Small intestine (tissue), 7 donors: ENCODE measurements at regions not wholly inside any gene's neighbourhood (a gene's known extent, or its start where the extent isn't known, plus 50 kb on each side); places are given as distances from the start of the nearest gene placed in this dataset.

Experiments
- DNase-seq, 2 donors: peaks; one replicate each; pipeline versions ENCODE4 v3.0.0 to v3.0.0-alpha.2; 2013
- FAIRE-seq: peaks from 2 replicates; lab custom pipeline; 2012; peaks lifted over from hg19 to GRCh38; lab: Jason Lieb, UNC
- H3K27ac ChIP-seq, 3 donors: one replicate each; pipeline ENCODE4 v1.5.1; 2013; ENCODE audit warnings: low read length in 2 of 3, mild to moderate bottlenecking in 2 of 3, control low read depth in 1 of 3, inconsistent platforms in 1 of 3, low read depth in 1 of 3, moderate library complexity in 1 of 3
- H3K27me3 ChIP-seq, 3 donors: one replicate each; pipeline ENCODE4 v1.6.1; 2013; ENCODE audit warnings: low read length in 3 of 3, inconsistent platforms in 1 of 3; ENCODE audit not compliant: control insufficient read depth in 3 of 3, insufficient read depth in 3 of 3
- H3K36me3 ChIP-seq, 3 donors: one replicate each; pipeline ENCODE4 v1.6.1; 2013; ENCODE audit warnings: low read length in 3 of 3, inconsistent platforms in 1 of 3, low read depth in 1 of 3, mild to moderate bottlenecking in 1 of 3, moderate library complexity in 1 of 3; ENCODE audit not compliant: control insufficient read depth in 3 of 3, insufficient read depth in 2 of 3
- H3K4me1 ChIP-seq, 3 donors: one replicate each; pipeline ENCODE4 v1.6.1; 2013; ENCODE audit warnings: low read length in 2 of 3, inconsistent platforms in 1 of 3, low read depth in 1 of 3, mild to moderate bottlenecking in 1 of 3, moderate library complexity in 1 of 3; ENCODE audit not compliant: control insufficient read depth in 3 of 3, insufficient read depth in 2 of 3
- H3K4me3 ChIP-seq, 3 donors: one replicate each; pipeline ENCODE4 v1.5.1; 2013; ENCODE audit warnings: low read length in 3 of 3, control low read depth in 1 of 3, inconsistent platforms in 1 of 3, low read depth in 1 of 3, mild to moderate bottlenecking in 1 of 3, moderate library complexity in 1 of 3
- H3K9me3 ChIP-seq, 2 donors: one replicate each; pipeline ENCODE4 v1.6.1; 2013; ENCODE audit warnings: low read depth in 1 of 2, low read length in 1 of 2; ENCODE audit not compliant: control insufficient read depth in 2 of 2, insufficient read depth in 1 of 2
- WGBS, 3 donors: extraction: QIAGEN DNeasy Blood & Tissue Kit; methylation state at CpG; one replicate each; pipeline ENCODE4 v1.1.7; 2013; 5-methylcytosine and 5-hydroxymethylcytosine counted together
- donor health status: healthy with polysubstance abuse.
- donor health status: control.
- donor health status: control.
- donor health status: Bipolar disorder and iron deficiency.
- donor health status: healthy.

DNA sequence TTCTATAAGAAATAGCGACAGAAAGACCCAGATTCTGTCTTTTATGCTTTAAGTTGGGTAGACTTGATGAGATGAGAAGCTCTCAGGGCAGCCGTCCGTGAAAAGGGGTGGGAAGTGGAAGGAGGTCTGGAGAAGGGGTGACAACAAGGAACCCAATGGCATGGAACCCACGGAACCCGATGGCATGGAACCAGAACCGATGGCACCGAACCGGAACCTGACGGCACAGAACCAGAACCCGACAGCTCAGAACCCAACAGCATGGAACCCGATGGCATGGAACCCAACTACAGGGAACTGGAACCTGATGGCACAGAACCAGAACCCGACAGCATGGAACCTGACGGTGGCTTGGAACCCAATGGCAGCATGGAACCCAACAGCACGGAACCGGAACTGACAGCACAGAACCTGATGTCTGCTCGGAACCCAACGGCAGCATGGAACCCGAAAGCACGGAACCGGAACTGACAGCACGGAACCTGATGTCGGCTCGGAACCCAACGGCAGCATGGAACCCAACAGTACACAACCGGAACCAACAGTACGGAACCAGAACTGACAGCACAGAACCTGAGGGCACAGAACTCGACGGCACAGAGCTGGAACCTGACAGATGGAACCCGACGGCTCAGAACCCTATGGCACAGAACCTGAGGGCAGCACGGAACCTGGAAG is 155.2 kb downstream of the TMEM18 start:
- Histone ChIP-seq H3K27ac (no peak overlapping the region), H3K4me1 (no peaks in the 10 kb centered on the region), H3K9me3 (peaks cover 0 to 9% of the 10 kb centered on the region in 2 donors), H3K4me3 (no peak overlapping the region), H3K36me3 (no peaks in the 10 kb centered on the region), H3K27me3 (peaks cover 0 to 2% (median 0%) of the 10 kb centered on the region in 3 donors)
- 96 to 97% (median 97%) methylated on average over 31 of the region's 31 CpGs for WGBS, 3 donors
- FAIRE-seq: no peak
- no peak for DNase-seq

DNA sequence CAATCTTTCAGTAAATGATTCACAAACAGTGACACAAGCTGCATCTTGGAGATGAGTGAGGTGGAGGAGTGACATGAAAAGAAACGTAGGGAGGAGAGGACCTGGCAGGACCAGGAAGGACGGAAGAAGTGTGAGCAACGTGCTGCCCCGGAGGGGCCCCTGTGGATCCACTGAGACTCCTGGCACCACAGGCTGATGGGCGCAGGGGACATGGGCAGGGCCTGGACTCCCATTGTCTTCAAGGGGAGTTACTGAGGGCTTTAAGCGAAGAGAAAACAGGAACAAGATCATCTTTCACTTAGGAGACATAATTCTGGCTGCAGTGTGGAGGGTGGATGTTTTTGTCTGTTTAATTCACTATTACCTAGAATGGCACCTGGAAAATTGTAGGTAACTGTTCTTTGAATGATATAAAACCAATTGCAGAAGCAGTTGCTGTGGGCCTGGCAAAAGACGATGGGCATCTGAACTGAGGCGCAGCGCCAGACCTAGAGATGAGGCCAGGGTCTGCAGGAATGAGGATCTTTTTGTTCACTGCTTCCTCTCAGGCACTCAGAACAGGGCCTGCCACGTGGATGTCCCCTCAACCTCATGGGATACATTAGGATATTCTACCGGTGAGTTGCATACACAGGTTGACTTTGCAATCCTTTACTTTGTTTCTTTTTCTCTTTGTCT is 156.4 kb downstream of the TMEM18 start:
- FAIRE-seq: no peak
- 82 to 87% (median 84%) methylated on average over 11 of the region's 11 CpGs for WGBS, 3 donors
- H3K36me3 ChIP-seq: no peaks in the 10 kb centered on the region
- H3K4me1 ChIP-seq: no peaks in the 10 kb centered on the region
- DNase-seq: no peak
- H3K27me3 ChIP-seq: peaks cover 0 to 2% (median 0%) of the 10 kb centered on the region in 3 donors
- no peak overlapping the region for H3K4me3 ChIP-seq
- H3K9me3 ChIP-seq: peaks cover 0 to 9% of the 10 kb centered on the region in 2 donors
- no peak overlapping the region for H3K27ac ChIP-seq

DNA sequence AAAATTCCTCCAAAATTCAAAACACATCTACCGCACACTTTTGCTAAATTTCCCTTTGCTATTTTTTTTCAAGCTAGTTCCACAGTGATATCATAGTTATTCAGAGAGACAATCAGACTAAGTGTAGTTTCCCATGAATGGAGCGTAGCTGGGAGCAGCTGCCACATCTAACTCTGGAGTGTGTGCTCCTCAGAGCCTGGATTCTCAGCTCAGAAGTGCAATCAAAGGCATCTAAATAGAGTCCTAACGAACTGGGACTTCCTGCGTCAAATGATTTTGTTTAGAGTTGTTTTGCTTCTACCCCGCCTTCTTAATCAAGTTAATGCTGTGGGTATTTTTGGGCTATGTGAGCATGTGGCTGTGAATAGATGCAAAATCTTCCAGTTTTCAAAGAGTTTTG is 160.3 kb downstream of the TMEM18 start:
- WGBS, 3 donors: 74 to 87% (median 84%) methylated on average over 5 of the region's 5 CpGs
- DNase-seq (no peak), FAIRE-seq (no peak)
- Histone ChIP-seq H3K27ac (no peak overlapping the region), H3K9me3 (peaks cover 0 to 2% of the 10 kb centered on the region in 2 donors), H3K4me1 (no peaks in the 10 kb centered on the region), H3K4me3 (no peak overlapping the region), H3K36me3 (no peaks in the 10 kb centered on the region), H3K27me3 (peaks cover 0 to 2% (median 0%) of the 10 kb centered on the region in 3 donors)

DNA sequence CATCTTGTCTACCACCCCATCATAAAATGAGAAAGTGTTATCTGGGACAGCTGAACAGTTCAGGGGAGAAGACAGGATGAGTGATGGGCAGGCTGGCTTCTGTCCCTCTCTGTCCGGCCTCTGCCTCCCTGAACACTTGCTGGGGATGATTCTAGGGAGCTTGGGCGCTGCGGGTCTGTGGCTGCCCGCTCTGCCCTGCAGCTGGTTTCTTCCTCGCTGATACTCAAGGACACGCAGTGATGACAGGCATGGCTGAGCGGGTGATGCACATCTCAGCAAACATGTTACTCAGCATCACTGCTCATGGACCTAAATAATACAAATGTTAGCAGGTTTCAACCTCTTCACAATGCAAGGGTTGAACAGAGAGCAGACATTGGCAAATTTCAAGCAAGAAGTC is 161.1 kb downstream of the TMEM18 start:
- Histone ChIP-seq H3K27me3 (peaks cover 0 to 2% (median 0%) of the 10 kb centered on the region in 3 donors), H3K27ac (no peak overlapping the region), H3K4me1 (no peaks in the 10 kb centered on the region), H3K36me3 (no peaks in the 10 kb centered on the region), H3K9me3 (no peaks in the 10 kb centered on the region), H3K4me3 (no peak overlapping the region)
- DNase-seq (no peak), FAIRE-seq (no peak)
- 84 to 95% (median 92%) methylated on average over 7 of the region's 7 CpGs for WGBS, 3 donors

DNA sequence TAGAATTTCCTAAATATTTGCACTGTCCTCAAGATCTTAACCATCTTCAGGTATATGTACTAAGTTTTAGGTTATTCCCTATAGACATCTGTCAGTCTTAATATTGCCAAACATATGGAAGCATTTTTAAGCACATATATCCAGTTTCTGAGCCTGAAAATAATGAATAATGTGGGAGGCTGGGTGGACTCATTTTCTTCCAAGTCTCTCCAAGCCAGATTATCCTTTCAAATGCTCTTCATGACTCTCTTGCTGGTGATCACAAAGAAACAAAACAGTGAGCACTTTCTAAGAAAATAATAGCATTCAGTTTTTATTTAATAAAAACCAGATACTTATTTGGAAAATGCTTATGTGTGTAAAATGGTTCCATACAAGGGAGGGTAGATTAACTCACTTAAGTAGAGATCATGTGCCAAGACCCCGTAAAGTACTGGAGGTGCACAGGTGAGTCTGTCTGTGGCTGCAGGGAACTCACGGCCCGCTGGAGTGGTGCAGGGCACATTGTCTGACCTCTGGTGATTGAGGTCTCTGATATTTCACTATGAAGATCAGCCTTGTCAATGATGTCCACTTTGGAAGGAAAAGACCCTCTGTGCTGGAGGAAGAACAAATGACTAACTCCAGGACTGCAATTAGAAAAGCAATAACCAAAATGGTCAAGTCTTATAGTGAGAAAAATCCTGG is 161.6 kb downstream of the TMEM18 start:
- H3K27ac ChIP-seq: no peak overlapping the region
- H3K4me1 ChIP-seq: no peaks in the 10 kb centered on the region
- no peak overlapping the region for H3K4me3 ChIP-seq
- peaks cover 0 to 2% (median 0%) of the 10 kb centered on the region in 3 donors for H3K27me3 ChIP-seq
- FAIRE-seq (no peak), DNase-seq (no peak)
- H3K36me3 ChIP-seq: no peaks in the 10 kb centered on the region
- H3K9me3 ChIP-seq: peaks cover 0 to 5% of the 10 kb centered on the region in 2 donors
- WGBS, 3 donors: 85 to 90% (median 87%) methylated on average over 3 of the region's 3 CpGs

DNA sequence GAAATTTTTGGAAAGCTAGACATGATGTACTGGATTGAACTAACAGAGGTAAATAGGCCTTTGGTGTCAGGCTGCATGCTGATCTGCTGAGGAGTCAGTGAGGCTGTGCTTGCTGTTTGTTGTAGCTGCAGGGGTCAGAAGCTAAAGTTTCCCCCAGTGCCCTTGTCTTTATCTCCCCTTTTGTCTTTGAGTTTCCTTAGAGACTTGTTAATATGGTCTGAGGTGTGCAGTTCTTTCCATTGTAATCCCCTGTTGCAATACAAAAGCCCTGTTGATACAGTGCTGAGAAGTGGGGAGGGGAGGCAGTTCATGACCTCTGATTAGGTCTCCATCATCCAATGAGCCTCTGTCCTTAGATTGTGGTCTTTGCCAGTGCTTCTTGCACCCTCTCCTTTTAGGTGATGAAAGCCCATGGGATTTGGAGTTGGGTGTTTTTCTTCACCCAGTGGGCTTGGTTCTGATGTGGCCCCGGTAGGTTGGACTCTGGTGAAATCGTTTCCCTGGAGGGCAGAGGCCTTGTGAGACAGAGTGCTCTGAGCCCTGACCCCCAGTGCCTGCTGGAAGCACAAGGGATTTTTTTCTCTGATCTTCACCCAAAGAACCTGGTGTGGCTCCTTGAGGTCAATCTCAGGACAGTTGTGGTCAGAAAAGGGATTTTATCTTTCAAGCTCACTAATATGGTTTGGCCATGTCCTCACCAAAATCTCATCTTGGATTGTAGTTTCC is 163.1 kb downstream of the TMEM18 start:
- no peaks in the 10 kb centered on the region for H3K4me1 ChIP-seq
- H3K36me3 ChIP-seq: no peaks in the 10 kb centered on the region
- WGBS, 3 donors: 63 to 77% (median 77%) methylated on average over 2 of the region's 2 CpGs
- peaks cover 0 to 17% of the 10 kb centered on the region in 2 donors for H3K9me3 ChIP-seq
- DNase-seq: no peak
- H3K4me3 ChIP-seq: no peak overlapping the region
- peaks cover 0 to 2% (median 0%) of the 10 kb centered on the region in 3 donors for H3K27me3 ChIP-seq
- no peak for FAIRE-seq
- no peak overlapping the region for H3K27ac ChIP-seq

DNA sequence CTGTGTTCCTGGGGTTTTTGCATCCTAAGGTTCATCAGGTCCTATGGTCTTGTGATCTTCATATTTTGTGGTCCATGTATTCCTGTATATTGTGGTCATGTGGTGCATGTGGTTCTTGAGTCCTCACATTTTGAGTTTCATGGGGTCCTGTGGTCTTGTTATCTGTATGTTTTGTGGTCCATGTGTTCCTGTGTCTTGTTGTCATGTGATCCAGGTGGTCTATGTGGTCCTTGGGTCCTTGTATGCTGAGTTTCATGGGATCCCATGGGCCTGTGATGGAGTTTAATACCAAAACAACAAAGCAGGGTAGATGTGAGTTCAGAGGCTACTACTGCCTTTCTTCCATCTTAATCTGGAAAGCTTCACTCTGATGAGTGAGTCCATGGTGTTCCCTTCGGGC is 166.4 kb downstream of the TMEM18 start:
- FAIRE-seq (no peak), DNase-seq (no peak)
- Histone ChIP-seq H3K27me3 (peaks cover 0 to 2% (median 0%) of the 10 kb centered on the region in 3 donors), H3K4me3 (no peak overlapping the region), H3K4me1 (no peaks in the 10 kb centered on the region), H3K9me3 (peaks cover 0 to 17% of the 10 kb centered on the region in 2 donors), H3K36me3 (no peaks in the 10 kb centered on the region), H3K27ac (no peak overlapping the region)
- WGBS, 3 donors: 78 to 87% (median 87%) methylated on average over 1 of the region's 1 CpG

DNA sequence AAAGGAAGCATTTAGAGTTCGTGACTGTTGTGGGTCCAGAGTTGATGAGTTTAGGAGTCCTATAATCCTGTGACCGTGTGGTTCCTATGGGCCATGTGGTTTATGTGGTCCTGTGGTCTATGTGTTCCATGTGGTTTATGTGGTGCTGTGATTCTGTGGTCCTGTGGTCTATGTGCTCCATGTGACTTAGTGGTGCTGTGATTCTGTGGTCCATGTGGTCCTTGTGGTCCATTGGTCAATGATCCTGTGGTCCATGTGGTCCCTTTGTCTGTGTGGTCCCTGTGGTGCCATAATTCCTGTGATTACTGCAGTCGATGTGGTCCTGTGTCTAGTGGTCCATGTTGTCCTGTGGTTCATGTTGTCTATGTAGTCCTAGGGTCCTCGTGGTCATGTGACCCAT is 167.3 kb downstream of the TMEM18 start:
- DNase-seq: no peak
- no peak overlapping the region for H3K4me3 ChIP-seq
- H3K27ac ChIP-seq: no peak overlapping the region
- FAIRE-seq: no peak
- no peaks in the 10 kb centered on the region for H3K4me1 ChIP-seq
- peaks cover 0 to 17% of the 10 kb centered on the region in 2 donors for H3K9me3 ChIP-seq
- no peaks in the 10 kb centered on the region for H3K27me3 ChIP-seq
- WGBS, 3 donors: 67 to 73% (median 69%) methylated on average over 4 of the region's 4 CpGs
- no peaks in the 10 kb centered on the region for H3K36me3 ChIP-seq
